Stimulated activated CD8-positive, alpha-beta memory T cell treated with anti-CD3 and anti-CD28 coated beads, Interleukin-2, amount 100 ng/mL, for 48 hours (primary cell): ENCODE measurements at regions not wholly inside any gene's neighbourhood (a gene's known extent, or its start where the extent isn't known, plus 50 kb on each side); places are given as distances from the start of the nearest gene placed in this dataset.
"Not testable (repeated sequence)": the region's sequence is repeated elsewhere in the genome, so short reads cannot be mapped to it uniquely, and the experiment has no call there.

Experiments used
- DNase-seq, 2 donors: peaks; one replicate each; pipeline ENCODE4 v3.0.0-alpha.2; 2020; ENCODE audit warnings: low read depth in 2 of 2

GRCh38 chr16:86256995-86257394, 253.3 kb upstream of the FOXF1 start:
- DNase-seq: no peak

- no peak for DNase-seq
Observed at GRCh38 chr16:86257546-86257945, 252.8 kb upstream of the FOXF1 start.

GRCh38 chr16:86258713-86259112, 251.6 kb upstream of the FOXF1 start:
- DNase-seq: no peak

- DNase-seq: no peak
Observed at GRCh38 chr16:86259499-86259898, 250.8 kb upstream of the FOXF1 start.

- no peak for DNase-seq
Observed at GRCh38 chr16:86261379-86261778, 248.9 kb upstream of the FOXF1 start.

- DNase-seq: not testable (repeated sequence)
Observed at GRCh38 chr16:86267657-86268056, 242.7 kb upstream of the FOXF1 start.

GRCh38 chr16:86270696-86271095, 239.6 kb upstream of the FOXF1 start:
- no peak for DNase-seq

- DNase-seq: no peak
Observed at GRCh38 chr16:86272744-86273143, 237.6 kb upstream of the FOXF1 start.

- no peak for DNase-seq
Observed at GRCh38 chr16:86277221-86277620, 233.1 kb upstream of the FOXF1 start.

GRCh38 chr16:86277859-86278258, 232.5 kb upstream of the FOXF1 start:
- DNase-seq: not testable (repeated sequence)

- DNase-seq: no peak
Observed at GRCh38 chr16:86281421-86281820, 228.9 kb upstream of the FOXF1 start.

- no peak for DNase-seq
Observed at GRCh38 chr16:86283944-86284343, 226.4 kb upstream of the FOXF1 start.

- no peak for DNase-seq
Observed at GRCh38 chr16:86285421-86285820, 224.9 kb upstream of the FOXF1 start.

GRCh38 chr16:86285938-86286921, 224.1 kb upstream of the FOXF1 start:
- no peak for DNase-seq

- no peak for DNase-seq
Observed at GRCh38 chr16:86286991-86287663, 223.2 kb upstream of the FOXF1 start.

GRCh38 chr16:86287664-86288201, 222.6 kb upstream of the FOXF1 start:
- no peak for DNase-seq

GRCh38 chr16:86288716-86289294, 221.5 kb upstream of the FOXF1 start:
- no peak for DNase-seq

- DNase-seq: no peak
Observed at GRCh38 chr16:86289304-86289703, 221.0 kb upstream of the FOXF1 start.

GRCh38 chr16:86289907-86290306, 220.4 kb upstream of the FOXF1 start:
- no peak for DNase-seq

- no peak for DNase-seq
Observed at GRCh38 chr16:86291491-86291890, 218.8 kb upstream of the FOXF1 start.

GRCh38 chr16:86292171-86292775, 218.1 kb upstream of the FOXF1 start:
- no peak for DNase-seq

- no peak for DNase-seq
Observed at GRCh38 chr16:86292942-86293341, 217.4 kb upstream of the FOXF1 start.
